Astrocyte (in vitro differentiated cells and primary cell): ENCODE measurements at regions not wholly inside any gene's neighbourhood (a gene's known extent, or its start where the extent isn't known, plus 50 kb on each side); places are given as distances from the start of the nearest gene placed in this dataset.

Source experiments
- DNase-seq: peaks from one replicate; pipeline ENCODE4 v3.0.0-alpha.2; 2010; ENCODE audit warnings: low read depth
- FAIRE-seq: peaks from 2 replicates; lab custom pipeline; 2011; peaks lifted over from hg19 to GRCh38; lab: Jason Lieb, UNC
- H2AFZ ChIP-seq: 2 replicates; pipeline ENCODE4 v1.6.0; 2012; ENCODE audit warnings: low read depth, low read length, inconsistent platforms
- H3K27ac ChIP-seq: 2 replicates; pipeline ENCODE4 v1.5.1; 2011; ENCODE audit warnings: low read depth, low read length, inconsistent platforms
- H3K27me3 ChIP-seq: 2 replicates; pipeline ENCODE4 v1.6.0; 2011; ENCODE audit warnings: low read length, inconsistent platforms; ENCODE audit not compliant: insufficient read depth
- H3K36me3 ChIP-seq: 2 replicates; pipeline ENCODE4 v1.5.1; 2011; ENCODE audit warnings: low read length, inconsistent platforms; ENCODE audit not compliant: insufficient read depth
- H3K4me1 ChIP-seq: 2 replicates; pipeline ENCODE4 v1.5.1; 2011; ENCODE audit warnings: low read length, inconsistent platforms; ENCODE audit not compliant: insufficient read depth
- H3K4me2 ChIP-seq: 2 replicates; pipeline ENCODE4 v1.6.0; 2012; ENCODE audit warnings: low read length, inconsistent platforms
- H3K4me3 ChIP-seq: 2 replicates; pipeline ENCODE4 v1.5.1; 2011; ENCODE audit warnings: low read depth, mild to moderate bottlenecking, low read length, inconsistent platforms; ENCODE audit not compliant: insufficient read depth
- H3K79me2 ChIP-seq: 2 replicates; pipeline ENCODE4 v1.6.0; 2012; ENCODE audit warnings: mild to moderate bottlenecking, low read length, inconsistent platforms; ENCODE audit not compliant: insufficient read depth
- H3K9ac ChIP-seq: 2 replicates; pipeline ENCODE4 v1.6.0; 2012; ENCODE audit warnings: mild to moderate bottlenecking, low read length, inconsistent platforms
- H3K9me3 ChIP-seq: 2 replicates; pipeline ENCODE4 v1.5.1; 2012; ENCODE audit warnings: low read depth, mild to moderate bottlenecking, low read length, inconsistent platforms; ENCODE audit not compliant: insufficient read depth
- H4K20me1 ChIP-seq: 2 replicates; pipeline ENCODE4 v1.6.0; 2012; ENCODE audit warnings: low read length, inconsistent platforms; ENCODE audit not compliant: insufficient read depth
- H3K27ac Mint-ChIP-seq: one replicate; pipeline ENCODE4 v1.8.0; 2021; ENCODE audit warnings: mild to moderate bottlenecking, mixed read lengths; ENCODE audit not compliant: unreplicated experiment
- H3K27me3 Mint-ChIP-seq: one replicate; pipeline ENCODE4 v1.8.0; 2021; ENCODE audit warnings: low read depth, mixed read lengths; ENCODE audit not compliant: unreplicated experiment
- H3K36me3 Mint-ChIP-seq: one replicate; pipeline ENCODE4 v1.8.0; 2021; ENCODE audit warnings: low read depth, mixed read lengths; ENCODE audit not compliant: unreplicated experiment
- H3K4me1 Mint-ChIP-seq: one replicate; pipeline ENCODE4 v1.8.0; 2021; ENCODE audit warnings: low read depth, mixed read lengths; ENCODE audit not compliant: unreplicated experiment
- H3K4me3 Mint-ChIP-seq: one replicate; pipeline ENCODE4 v1.8.0; 2021; ENCODE audit warnings: mild to moderate bottlenecking, moderate library complexity, mixed read lengths; ENCODE audit not compliant: unreplicated experiment
- H3K9me3 Mint-ChIP-seq: one replicate; pipeline ENCODE4 v1.8.0; 2021; ENCODE audit warnings: mild to moderate bottlenecking, mixed read lengths; ENCODE audit not compliant: unreplicated experiment
- CTCF ChIP-seq: IDR thresholded peaks from 2 replicates; pipeline ENCODE4 v1.5.1; 2011; ENCODE audit warnings: low read depth, mild to moderate bottlenecking, inconsistent platforms, low read length, moderate library complexity; ENCODE audit not compliant: insufficient read depth
- EZH2 ChIP-seq: IDR thresholded peaks from 2 replicates; pipeline ENCODE4 v1.6.1; 2012; ENCODE audit warnings: mild to moderate bottlenecking, low read length, inconsistent platforms; ENCODE audit not compliant: insufficient read depth

GRCh38 chr2:133884739-133885381, 316.6 kb upstream of the NCKAP5 start:
- Histone ChIP-seq H2AFZ (no peak overlapping the region), H3K9ac (no peak overlapping the region), H3K36me3 (no peaks in the 10 kb centered on the region), H3K4me2 (no peak overlapping the region), H3K79me2 (no peaks in the 10 kb centered on the region), H3K4me1 (peaks cover 2% of the 10 kb centered on the region), H3K4me3 (no peak overlapping the region), H3K27ac (no peak overlapping the region), H3K27me3 (peaks cover 7% of the 10 kb centered on the region), H3K9me3 (no peaks in the 10 kb centered on the region), H4K20me1 (no peaks in the 10 kb centered on the region)
- H3K4me1 Mint-ChIP-seq, result peaks cover 3% of the 10 kb centered on the region
- H3K9me3 Mint-ChIP-seq, result peaks cover 3% of the 10 kb centered on the region
- DNase-seq (no peak), FAIRE-seq (peak; percentile 5)
- no peaks in the 10 kb centered on the region for H3K36me3 Mint-ChIP-seq
- TF ChIP-seq CTCF (no peak), EZH2 (no peak)
- peaks cover 5% of the 10 kb centered on the region for H3K27me3 Mint-ChIP-seq
- no peak overlapping the region for H3K4me3 Mint-ChIP-seq
- peak overlapping the region; percentile 75 for H3K27ac Mint-ChIP-seq

GRCh38 chr2:133885847-133886246, 317.6 kb upstream of the NCKAP5 start:
- Histone ChIP-seq H3K9me3 (no peaks in the 10 kb centered on the region), H3K27ac (no peak overlapping the region), H3K4me3 (no peak overlapping the region), H3K79me2 (no peaks in the 10 kb centered on the region), H2AFZ (peak overlapping the region; percentile 28), H3K9ac (no peak overlapping the region), H3K4me2 (no peak overlapping the region), H4K20me1 (no peaks in the 10 kb centered on the region), H3K27me3 (peaks cover 7% of the 10 kb centered on the region), H3K36me3 (no peaks in the 10 kb centered on the region), H3K4me1 (peaks cover 2% of the 10 kb centered on the region)
- DNase-seq, result no peak
- H3K9me3 Mint-ChIP-seq, result peaks cover 3% of the 10 kb centered on the region
- no peaks in the 10 kb centered on the region for H3K36me3 Mint-ChIP-seq
- H3K4me3 Mint-ChIP-seq, result no peak overlapping the region
- peak overlapping the region; percentile 31 for H3K27ac Mint-ChIP-seq
- peaks cover 3% of the 10 kb centered on the region for H3K4me1 Mint-ChIP-seq
- TF ChIP-seq CTCF (no peak), EZH2 (no peak)
- no peak for FAIRE-seq
- peaks cover 2% of the 10 kb centered on the region for H3K27me3 Mint-ChIP-seq
